AML-193 (cell line): ENCODE measurements at regions not wholly inside any gene's neighbourhood (a gene's known extent, or its start where the extent isn't known, plus 50 kb on each side); places are given as distances from the start of the nearest gene placed in this dataset.
A peak's percentile ranks its signal among the peaks of the same experiment; 100 is the strongest.

Experiments used
- DNase-seq, 2 experiments: peaks; one replicate each; lab custom pipeline; 2025; lab: John Stamatoyannopoulos, UW

DNA sequence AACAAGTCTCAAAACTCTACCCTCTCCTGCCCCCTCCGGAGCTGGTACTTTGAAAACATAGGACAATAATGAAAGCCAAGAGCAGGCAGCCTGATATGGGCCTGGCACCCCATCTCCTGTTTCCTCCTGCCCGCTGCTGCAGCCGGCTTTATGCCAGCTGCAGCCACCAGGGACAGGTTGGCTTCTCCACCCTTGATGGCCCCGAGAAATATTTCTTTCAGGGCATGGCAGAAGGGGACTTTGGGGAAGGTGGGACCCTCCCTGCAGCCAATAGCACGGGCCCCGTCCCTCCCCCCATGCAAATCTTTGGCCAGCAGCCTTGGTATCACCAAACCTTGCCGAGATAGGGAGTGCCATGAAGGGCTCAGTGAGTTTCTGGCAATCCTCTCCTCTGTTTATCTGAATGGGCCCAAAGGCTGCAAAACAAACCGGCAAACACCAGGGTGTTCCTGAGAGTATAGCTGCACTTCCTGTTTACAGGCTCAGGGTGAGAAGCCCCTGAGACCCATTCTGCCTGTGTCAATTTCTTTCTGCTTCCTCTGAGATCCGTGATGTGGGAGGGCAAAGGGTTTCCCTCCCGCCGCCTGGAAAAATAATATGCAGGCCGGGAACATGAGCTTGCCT is 73.4 kb upstream of the BOD1 start:
- no peak for DNase-seq

- no peak for DNase-seq
Measured at GRCh38 chr5:173691931-173692330, 75.5 kb upstream of the BOD1 start.

DNA sequence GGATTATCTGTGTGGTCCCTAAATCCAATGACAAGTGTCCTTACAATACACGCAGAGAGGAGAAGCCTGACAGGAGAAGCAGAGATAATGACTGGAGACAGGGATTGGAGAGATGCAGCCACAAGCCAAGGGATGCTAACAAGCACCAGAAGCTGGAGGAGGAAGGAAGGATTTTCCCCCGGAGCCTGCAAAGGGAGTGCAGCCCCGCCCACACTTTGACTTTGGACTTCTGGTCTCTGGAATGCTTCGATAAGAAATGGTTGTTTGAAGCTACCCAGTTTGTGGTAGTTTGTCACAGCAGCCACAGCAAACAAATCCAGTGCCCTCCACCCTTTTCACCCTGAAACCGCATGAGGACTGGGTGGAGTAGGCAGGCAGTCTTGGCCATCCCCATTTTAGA is 77.2 kb upstream of the BOD1 start:
- DNase-seq: no peak

GRCh38 chr5:173696216-173696615 is 79.8 kb upstream of the BOD1 start:
- no peak for DNase-seq

GRCh38 chr5:173697931-173698579 is 81.6 kb upstream of the BOD1 start:
- no peak for DNase-seq

DNA sequence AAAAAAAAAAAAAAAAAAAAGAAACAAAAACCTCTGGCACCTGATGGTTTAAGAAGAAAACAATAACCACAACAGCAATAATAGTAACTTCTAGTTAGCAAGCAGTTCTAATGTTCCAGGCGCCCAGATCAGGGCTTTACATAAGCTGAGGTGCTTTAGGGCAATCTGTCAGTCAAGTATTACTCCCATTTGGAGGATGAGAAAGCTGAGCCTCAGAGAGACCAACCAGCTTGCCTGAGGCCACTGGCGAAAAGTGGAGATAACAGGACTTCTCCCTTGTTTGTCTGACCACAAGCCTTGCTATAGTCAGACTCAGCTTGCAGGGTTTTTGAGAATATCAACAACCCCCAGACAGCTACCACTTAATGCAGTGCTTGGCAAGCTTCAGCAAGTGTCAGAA is 83.5 kb upstream of the BOD1 start:
- DNase-seq: no peak

GRCh38 chr5:173703466-173703865 is 87.0 kb upstream of the BOD1 start:
- DNase-seq: no peak

DNA sequence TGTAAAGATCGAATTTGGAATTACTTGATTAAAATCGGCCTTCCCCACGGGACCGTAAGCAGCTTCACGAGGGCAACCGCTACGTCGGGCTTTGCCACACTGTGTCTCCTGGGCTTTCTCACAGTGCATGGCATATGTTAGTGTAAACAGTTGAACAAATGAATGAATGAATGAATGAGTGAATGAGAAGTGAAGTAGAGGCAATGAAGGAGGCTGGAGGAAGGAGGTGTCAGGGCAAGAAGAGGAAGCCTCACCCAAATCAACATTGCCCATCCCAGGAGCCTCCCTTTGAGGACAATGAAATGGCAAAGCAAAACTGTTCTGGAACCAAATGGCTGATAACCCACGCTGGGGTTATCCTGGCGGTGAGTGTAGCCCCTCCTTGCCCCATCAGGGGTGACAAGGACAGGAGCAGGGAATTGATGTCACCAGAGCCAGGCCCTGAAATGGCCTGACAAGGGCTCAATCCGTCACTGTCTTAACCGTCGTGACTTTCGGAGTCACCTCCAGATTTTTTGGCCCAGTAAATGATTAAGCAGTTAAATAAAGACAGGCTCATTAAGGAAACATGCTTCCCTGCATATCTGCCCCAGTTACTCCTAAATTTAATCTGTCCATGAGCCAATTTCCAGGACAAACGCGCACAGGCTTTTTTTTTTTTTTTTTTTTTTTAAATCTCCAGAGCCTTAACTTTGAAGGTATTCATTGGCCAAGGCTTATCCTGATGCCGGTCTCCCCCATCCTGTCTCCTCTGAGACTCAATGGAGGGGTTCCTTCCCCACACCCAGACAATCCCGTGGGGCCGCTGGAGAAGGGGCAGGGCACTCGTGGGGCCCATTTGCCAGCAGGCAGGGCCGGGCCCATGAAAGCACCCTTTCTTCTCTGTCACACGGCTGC is 88.4 kb upstream of the BOD1 start:
- DNase-seq: no peak

DNA sequence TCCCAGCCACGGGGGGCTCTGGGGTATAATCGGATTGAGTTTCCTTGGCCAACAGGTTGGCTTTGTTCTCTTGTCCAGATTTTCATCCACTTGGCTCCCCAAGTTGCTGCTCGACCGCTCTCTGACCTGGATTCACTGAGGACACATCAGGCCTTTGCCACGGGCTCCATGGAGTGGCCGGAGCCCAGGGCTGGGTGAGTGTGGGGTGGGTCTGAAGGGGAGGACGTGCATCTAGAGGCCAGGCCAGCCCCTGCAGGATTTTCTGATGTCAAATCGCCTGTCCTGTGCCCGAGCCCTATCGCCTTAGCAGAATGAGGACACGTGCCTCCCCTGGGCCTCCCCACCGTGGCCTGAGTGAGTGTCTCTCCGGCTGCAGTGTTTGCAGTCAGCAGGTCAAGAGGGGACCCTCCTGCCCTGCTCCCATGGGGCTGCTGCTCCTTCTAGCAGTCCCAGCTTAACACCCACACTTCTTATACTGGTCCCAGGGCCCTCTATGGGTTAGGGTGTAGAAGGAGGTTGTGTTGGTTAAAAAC is 89.1 kb upstream of the BOD1 start:
- no peak for DNase-seq

DNA sequence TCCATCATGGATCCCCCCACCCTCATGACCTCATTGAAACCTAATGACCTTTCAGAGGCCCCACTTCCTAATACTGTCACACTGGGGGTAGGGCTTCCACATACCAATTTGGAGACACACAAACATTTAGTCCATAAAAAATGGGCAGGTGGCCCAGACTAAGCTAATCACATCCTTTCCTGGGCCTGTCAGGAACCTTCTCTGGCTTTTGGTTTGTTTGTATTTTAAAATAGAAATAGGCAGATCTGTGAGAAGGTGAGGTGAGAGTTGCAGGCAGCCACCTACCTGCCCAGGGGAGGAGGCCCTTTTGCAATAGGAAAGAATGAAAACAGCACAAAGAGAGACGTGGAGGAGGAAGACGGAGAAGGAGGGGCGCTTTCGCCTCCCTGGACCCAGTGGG is 90.2 kb upstream of the BOD1 start:
- no peak for DNase-seq

DNA sequence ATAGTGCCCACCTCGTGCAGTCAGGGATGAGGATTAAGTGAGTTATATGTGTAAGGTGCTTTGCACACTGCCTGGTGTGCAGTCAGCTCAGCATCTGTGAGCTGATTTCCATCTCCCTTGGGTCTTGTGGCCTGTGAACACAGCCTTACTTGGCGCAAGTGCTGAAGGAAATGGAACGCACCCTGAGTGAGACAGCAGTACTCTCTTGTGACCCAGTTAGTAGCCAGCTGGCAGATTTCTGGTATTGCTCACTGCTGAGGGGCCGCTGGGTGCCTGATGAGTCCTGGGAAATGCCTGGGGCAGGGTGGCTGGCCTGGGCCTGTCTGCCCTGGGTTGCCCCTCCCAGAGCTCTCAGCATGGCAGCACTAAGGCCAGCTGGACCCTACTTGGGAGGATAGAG is 90.9 kb upstream of the BOD1 start:
- no peak for DNase-seq

DNA sequence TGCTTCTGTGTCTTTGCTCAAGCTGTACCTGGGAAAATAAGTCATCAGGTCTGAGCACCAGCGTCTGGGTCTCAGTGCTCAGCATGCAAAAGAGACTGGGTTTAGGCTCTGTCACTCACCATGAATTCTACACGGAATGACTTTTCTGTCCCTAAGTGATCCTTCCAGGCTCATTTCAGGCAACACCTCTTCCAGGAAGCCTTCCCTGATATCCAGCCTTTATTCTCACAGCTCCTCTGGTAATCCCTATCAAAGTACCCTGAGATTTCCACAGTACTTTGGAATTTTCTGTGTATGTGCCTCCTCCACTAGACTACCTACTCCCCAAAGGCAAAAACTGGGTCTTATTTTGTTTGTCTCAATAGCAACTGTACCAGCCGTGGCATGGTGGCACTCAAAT is 92.7 kb upstream of the BOD1 start:
- no peak for DNase-seq

GRCh38 chr5:173709761-173710160 is 93.3 kb upstream of the BOD1 start:
- DNase-seq: no peak

- no peak for DNase-seq
Measured at GRCh38 chr5:173710528-173710927, 94.1 kb upstream of the BOD1 start.

- no peak for DNase-seq
Measured at GRCh38 chr5:173711466-173711865, 95.0 kb upstream of the BOD1 start.

- no peak for DNase-seq
Measured at GRCh38 chr5:173712609-173713175, 96.2 kb upstream of the BOD1 start.

DNA sequence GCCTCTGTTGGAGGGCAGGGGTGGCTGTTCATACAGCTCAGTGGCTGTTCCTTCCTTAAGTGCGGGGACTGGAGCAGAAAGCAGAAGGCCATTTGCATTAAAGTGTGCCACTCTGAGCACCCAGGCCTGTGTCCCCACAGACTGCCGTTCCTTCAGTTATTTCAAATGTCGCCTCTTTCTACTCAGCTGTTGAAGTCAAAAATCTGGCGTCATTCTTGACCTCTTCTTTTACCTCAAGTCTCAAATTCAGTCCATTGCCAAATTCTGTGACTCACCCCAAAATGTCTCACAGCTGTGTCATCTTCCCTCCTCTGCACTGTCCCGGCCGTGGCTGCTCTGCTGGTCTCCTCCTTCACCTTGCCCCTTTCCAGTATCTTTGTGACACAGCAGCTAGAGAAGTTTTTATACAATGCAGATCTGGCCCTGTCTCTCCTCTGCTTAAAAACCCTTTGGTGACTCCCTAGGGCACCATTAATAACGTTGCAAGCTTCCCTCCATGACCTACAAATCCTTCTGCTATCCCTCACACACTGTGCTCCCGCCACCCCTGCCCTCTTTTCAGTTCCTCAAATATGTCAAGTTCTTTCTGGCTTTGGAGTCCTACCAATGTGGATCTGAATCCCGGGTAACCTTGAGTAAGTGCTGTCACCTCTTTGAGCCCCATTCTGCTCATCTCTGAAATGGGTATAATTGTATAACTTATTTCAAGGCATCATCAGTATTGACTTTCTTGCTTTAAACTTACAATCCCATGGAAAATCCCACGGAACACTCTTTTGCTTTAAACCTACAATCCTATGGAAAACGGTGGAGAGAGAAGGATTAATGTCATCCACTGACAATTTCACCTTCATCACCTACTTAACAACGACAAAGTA is 98.3 kb upstream of the BOD1 start:
- DNase-seq: peak; percentile 2

DNA sequence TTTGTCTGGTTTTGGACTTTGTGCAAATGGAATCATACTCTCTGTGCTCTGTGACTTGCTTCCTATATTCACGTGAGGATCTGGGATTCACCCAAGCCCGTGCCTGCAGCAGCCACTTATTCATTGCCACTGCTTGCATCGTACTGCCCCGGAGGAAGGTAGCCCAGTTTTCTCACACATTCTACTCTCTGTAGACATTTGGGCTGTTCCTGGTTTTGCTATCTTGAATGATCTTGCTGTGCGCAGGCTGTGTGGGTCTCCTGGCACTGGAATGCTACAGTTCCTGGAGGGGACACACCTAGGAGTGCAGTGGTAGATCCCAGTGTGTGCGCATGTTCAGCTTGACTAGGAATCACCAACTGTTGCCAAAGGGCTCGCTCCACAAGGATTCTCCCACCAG is 99.2 kb upstream of the BOD1 start:
- DNase-seq: no peak

DNA sequence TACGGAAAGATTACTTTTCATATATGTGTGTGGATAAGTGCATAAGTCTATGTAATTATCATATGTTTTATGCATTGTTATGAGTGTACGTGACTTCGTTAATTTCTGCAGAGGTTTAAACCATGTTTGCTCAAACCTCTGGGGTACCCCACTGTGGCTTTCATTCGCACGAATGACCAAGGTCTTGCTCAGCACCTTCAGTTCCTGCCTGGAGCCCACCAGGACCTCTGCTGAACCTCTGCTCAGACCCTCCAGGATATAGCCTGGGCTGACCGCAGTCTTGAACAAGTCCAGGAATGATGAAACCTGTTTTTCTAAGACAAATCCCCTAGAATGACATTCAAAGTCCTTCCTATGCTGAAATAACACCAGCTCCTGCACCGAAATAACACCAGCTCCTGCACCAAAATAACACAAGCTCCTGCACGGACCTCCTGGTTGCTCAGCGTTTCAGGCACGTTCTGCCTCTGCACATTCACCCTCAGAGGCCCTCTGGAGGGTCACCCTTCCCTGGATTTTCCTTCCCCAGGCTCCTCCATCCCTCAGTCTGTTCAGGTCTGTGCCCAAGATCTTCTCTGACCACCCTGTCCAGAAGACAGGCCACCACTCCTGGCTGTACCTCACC is 99.7 kb upstream of the BOD1 start:
- DNase-seq: no peak

DNA sequence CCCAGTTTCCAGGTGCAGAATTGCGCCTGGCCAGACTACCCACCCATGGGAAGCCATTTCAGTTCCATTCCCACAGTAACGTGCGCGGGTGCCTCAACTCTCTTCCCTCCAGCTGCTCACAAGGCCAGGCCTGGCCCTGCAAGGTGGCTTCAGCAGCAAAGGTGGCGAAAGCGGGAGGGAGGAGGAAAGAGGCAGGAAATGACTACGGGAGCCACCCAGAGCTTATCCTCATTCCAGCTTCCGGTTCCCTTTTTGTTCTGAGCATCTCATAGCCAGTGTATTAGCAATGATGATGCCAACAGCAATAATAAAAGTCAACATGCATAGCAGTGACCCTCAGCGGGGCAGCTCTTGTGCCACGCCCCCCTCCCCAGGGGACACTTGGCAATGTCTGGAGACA is 101.5 kb upstream of the BOD1 start:
- no peak for DNase-seq

DNA sequence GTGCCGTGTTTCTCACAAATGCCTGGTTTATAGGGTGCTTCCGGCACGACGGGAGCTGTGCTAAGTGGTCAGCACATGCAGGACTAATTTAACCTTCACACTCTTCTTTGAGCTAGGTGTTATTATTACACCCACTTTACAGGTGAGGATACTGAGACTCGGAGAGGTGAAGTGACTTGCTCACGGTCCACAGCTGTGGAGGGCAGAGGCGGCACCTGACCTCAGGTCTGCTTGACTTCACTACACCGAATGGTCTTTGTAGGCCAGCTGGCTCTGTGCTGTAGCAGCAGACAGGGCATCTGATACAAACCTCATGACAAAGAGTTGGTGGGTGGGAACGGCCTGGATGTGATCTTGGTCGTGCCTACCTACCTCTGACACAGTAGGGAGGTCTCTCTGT is 102.0 kb upstream of the BOD1 start:
- no peak for DNase-seq
